OCI-LY1 (cell line): ENCODE measurements at regions not wholly inside any gene's neighbourhood (a gene's known extent, or its start where the extent isn't known, plus 50 kb on each side); places are given as distances from the start of the nearest gene placed in this dataset.

ENCODE experiments used
- EZH2 ChIP-seq: fragments of 200-600 bp; sonication (generic), shearing (Covaris generic); IDR thresholded peaks from 2 replicates; pipeline ENCODE4 v1.8.0; 2017; ENCODE audit warnings: borderline replicate concordance, mixed run types, mild to moderate bottlenecking, antibody characterized with exemption, low read length, moderate library complexity, mixed read lengths
- TF ChIP-seq, protein P1 (sequence below): fragments of 200-600 bp; sonication (generic), shearing (Covaris generic); IDR thresholded peaks from 2 replicates; pipeline ENCODE4 v1.5.1; 2017; ENCODE audit warnings: mild to moderate bottlenecking, antibody characterized with exemption, low read length, moderate library complexity, mixed read lengths

DNA sequence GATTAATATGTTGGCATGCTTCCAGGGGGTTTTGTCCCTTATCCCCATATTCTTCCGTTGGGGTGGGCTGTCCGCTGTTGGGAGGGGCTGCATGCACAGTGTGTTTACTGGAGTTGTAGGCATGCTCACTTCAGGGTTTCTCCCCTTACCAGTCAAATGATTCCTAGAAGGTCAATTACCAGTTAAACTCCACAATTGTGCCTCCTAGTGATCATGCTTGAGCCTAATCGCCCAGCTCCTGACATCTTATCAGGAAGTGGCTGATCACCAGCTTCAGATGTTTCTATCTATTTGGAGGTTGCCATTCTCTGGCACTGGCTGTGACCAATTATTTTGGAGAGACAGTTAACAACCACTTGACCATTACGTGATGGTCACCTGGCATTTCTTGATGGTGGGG lies 1090.0 kb downstream of the SLITRK5 start:
- TF ChIP-seq, protein P1, sequence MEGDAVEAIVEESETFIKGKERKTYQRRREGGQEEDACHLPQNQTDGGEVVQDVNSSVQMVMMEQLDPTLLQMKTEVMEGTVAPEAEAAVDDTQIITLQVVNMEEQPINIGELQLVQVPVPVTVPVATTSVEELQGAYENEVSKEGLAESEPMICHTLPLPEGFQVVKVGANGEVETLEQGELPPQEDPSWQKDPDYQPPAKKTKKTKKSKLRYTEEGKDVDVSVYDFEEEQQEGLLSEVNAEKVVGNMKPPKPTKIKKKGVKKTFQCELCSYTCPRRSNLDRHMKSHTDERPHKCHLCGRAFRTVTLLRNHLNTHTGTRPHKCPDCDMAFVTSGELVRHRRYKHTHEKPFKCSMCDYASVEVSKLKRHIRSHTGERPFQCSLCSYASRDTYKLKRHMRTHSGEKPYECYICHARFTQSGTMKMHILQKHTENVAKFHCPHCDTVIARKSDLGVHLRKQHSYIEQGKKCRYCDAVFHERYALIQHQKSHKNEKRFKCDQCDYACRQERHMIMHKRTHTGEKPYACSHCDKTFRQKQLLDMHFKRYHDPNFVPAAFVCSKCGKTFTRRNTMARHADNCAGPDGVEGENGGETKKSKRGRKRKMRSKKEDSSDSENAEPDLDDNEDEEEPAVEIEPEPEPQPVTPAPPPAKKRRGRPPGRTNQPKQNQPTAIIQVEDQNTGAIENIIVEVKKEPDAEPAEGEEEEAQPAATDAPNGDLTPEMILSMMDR: no peak
- no peak for TF ChIP-seq EZH2
